ENCODE measurements at regions not wholly inside any gene's neighbourhood (a gene's known extent, or its start where the extent isn't known, plus 50 kb on each side); places are given as distances from the start of the nearest gene placed in this dataset.

DNA sequence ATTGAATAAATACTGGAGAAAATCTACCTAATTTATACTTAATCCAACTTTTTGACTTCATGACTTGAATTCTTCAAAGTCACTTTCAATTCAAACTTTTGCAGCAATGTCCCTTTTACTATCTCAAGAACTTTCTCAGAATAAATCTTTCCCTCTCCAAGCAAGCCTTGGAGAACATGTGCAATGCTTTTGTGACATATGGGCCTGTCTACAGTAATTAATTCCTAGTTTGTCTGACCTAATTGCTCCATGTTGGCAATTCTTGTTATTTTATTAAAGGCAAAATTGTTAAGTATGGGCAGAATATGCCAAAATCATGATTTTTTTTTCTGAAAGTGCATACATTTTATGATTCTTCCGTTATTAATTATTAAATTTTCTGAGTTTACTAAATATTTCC is 1115.3 kb downstream of the PDHA2 start:
- no peak for DNase-seq (ENCODE audit: low read depth)
- TF ChIP-seq, protein P1, sequence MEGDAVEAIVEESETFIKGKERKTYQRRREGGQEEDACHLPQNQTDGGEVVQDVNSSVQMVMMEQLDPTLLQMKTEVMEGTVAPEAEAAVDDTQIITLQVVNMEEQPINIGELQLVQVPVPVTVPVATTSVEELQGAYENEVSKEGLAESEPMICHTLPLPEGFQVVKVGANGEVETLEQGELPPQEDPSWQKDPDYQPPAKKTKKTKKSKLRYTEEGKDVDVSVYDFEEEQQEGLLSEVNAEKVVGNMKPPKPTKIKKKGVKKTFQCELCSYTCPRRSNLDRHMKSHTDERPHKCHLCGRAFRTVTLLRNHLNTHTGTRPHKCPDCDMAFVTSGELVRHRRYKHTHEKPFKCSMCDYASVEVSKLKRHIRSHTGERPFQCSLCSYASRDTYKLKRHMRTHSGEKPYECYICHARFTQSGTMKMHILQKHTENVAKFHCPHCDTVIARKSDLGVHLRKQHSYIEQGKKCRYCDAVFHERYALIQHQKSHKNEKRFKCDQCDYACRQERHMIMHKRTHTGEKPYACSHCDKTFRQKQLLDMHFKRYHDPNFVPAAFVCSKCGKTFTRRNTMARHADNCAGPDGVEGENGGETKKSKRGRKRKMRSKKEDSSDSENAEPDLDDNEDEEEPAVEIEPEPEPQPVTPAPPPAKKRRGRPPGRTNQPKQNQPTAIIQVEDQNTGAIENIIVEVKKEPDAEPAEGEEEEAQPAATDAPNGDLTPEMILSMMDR (IDR thresholded peaks at IDR 0.05; ENCODE audit: insufficient read depth, low read depth, low read length, missing control alignments), result no peak
- H3K4me3 ChIP-seq (ENCODE audit: low read depth, low read length), result no peak overlapping the region

DNA sequence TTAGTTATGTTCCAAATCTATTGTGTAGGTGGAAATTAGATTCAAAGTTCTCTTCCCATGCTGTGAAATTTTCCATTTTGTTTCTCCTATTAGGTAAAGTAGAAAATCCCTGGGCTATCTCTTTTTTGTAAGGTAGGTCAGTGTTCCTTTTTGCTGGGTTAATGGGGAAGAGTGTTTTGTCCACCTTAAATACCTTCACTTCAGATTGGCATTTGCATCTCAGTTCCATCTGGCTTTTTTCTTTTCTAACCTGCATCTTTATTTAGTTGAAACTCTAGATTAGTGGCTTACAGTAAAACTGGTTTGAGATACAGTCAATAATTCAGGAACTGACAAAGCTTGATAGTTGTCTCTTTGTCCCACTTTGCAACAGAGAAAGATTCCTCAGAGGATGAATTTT is 1115.8 kb downstream of the PDHA2 start:
- no peak overlapping the region for H3K4me3 ChIP-seq (ENCODE audit: low read depth, low read length)
- DNase-seq (ENCODE audit: low read depth), result no peak
- TF ChIP-seq, protein P1 (IDR thresholded peaks at IDR 0.05; ENCODE audit: insufficient read depth, low read depth, low read length, missing control alignments), result no peak

GRCh38 chr4:96969455-96969854 is 1129.6 kb downstream of the PDHA2 start:
- TF ChIP-seq, protein P1 (IDR thresholded peaks at IDR 0.05; ENCODE audit: insufficient read depth, low read depth, low read length, missing control alignments), result no peak

GRCh38 chr4:96972920-96973319 is 1133.0 kb downstream of the PDHA2 start:
- TF ChIP-seq, protein P1 (IDR thresholded peaks at IDR 0.05; ENCODE audit: insufficient read depth, low read depth, low read length, missing control alignments), result no peak
- no peak overlapping the region for H3K4me3 ChIP-seq (ENCODE audit: low read depth, low read length)
- no peak for DNase-seq (ENCODE audit: low read depth)

More at GRCh38 chr4:96969455-96969854, 1129.6 kb downstream of the PDHA2 start:
- no peak for DNase-seq (ENCODE audit: low read depth)
- H3K4me3 ChIP-seq (ENCODE audit: low read depth, low read length), result no peak overlapping the region

DNA sequence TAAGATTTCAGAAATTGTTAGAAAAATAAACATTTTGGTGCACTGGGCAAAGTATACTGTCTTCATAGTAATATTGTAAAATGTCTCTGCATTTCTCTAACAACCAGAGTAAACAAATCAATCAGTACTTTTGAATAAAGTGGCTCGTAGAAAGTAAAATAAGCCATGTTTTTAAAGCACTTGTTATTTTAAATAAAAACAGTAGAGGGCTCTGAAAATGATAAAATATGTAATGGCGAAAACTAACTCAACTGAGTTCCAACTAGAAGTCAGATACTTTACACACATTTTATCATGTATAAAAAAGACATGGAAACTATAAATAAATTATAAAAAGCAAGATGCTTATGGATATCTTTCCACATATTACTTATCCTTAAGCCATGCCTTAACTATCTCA is 1134.4 kb downstream of the PDHA2 start:
- no peak for DNase-seq (ENCODE audit: low read depth)
- H3K4me3 ChIP-seq (ENCODE audit: low read depth, low read length), result no peak overlapping the region
- TF ChIP-seq, protein P1 (IDR thresholded peaks at IDR 0.05; ENCODE audit: insufficient read depth, low read depth, low read length, missing control alignments), result no peak

- TF ChIP-seq, protein P1 (IDR thresholded peaks at IDR 0.05; ENCODE audit: insufficient read depth, low read depth, low read length, missing control alignments), result no peak
- DNase-seq (ENCODE audit: low read depth), result no peak
- H3K4me3 ChIP-seq (ENCODE audit: low read depth, low read length), result no peak overlapping the region
Measured at GRCh38 chr4:96983830-96984229, 1143.9 kb downstream of the PDHA2 start.

- TF ChIP-seq, protein P1 (IDR thresholded peaks at IDR 0.05; ENCODE audit: insufficient read depth, low read depth, low read length, missing control alignments), result no peak
- no peak overlapping the region for H3K4me3 ChIP-seq (ENCODE audit: low read depth, low read length)
- DNase-seq (ENCODE audit: low read depth), result no peak
Measured at GRCh38 chr4:96986816-96987215, 1146.9 kb downstream of the PDHA2 start.
